Medulla oblongata (tissue), 1 donor: ENCODE measurements at regions not wholly inside any gene's neighbourhood (a gene's known extent, or its start where the extent isn't known, plus 50 kb on each side); places are given as distances from the start of the nearest gene placed in this dataset.
"Not testable (repeated sequence)": the region's sequence is repeated elsewhere in the genome, so short reads cannot be mapped to it uniquely, and the experiment has no call there.

ENCODE experiments used
- DNase-seq: peaks from one replicate; pipeline ENCODE4 v3.0.0-alpha.2; 2015; ENCODE audit errors: extremely low spot score

DNA sequence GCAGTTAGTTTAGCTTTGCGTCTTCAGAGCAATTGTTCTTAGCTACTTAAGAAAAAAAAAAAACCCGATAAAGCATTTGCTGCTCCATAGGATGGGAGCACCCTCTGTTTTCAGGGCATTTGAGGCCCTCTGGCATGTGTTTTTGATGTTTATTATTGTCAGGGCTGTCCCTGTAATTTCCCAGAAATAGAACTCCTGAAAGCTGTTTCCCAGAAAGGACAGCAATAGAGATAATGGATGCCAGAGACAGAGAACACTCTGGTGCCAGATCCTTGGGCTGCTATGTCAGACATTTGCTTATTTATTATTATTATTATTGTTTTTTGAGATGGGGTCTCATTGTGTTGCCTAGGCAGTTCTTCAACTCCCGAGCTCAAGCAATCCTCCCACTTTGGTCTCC, 201.3 kb downstream of the ALG10 start:
- DNase-seq = no peak

DNA sequence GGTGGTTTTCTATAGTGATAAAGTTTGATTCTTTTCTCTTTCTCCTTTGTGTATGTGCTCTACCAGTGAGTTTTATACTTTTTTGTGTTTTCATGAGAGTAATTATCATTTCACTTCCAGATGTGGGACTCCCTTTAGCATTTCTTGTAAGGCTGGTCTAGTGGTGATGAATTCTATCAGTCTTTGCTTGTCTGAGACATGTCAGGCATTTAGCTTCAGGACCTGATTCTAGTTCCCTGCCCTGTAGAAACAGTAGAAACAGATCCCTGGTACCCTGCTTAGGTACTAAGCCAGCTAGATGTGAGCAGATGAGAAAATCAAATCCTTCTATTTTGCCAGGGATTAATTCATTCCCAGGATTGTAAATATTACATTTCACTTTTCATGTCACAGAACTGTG, 203.7 kb downstream of the ALG10 start:
- not testable (repeated sequence) for DNase-seq

GRCh38 chr12:34228046-34228445, 205.8 kb downstream of the ALG10 start:
- DNase-seq = not testable (repeated sequence)

GRCh38 chr12:34229033-34229432, 206.7 kb downstream of the ALG10 start:
- DNase-seq = not testable (repeated sequence)

DNA sequence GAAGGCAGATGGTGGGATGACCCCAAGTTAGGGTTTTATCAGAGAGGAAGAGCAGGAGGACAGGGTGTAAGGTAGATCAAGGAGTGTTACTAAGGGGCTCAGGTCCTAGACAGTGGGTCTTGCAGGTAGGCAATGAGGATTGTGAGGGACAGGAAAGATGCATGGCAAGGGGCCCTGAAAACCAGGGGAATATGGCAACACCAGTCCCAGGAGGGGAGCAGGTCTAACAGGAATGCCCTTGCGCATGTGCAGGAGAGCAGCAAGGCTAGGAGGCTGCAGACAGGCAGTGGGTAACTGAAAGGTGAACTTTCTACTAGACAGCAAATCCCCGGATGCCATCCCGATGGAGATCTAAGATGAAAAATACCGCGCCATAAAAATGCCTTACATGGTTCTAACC, 211.3 kb downstream of the ALG10 start:
- DNase-seq = no peak

GRCh38 chr12:34236073-34236472, 213.8 kb downstream of the ALG10 start:
- DNase-seq = no peak

GRCh38 chr12:34244608-34245007, 222.3 kb downstream of the ALG10 start:
- no peak for DNase-seq

- DNase-seq = no peak
Measured at GRCh38 chr12:34249271-34249670, 227.0 kb downstream of the ALG10 start.

GRCh38 chr12:34251879-34252278, 229.6 kb downstream of the ALG10 start:
- DNase-seq = not testable (repeated sequence)

- DNase-seq = no peak
Measured at GRCh38 chr12:34253674-34254073, 231.4 kb downstream of the ALG10 start.

GRCh38 chr12:34257093-34257492, 234.8 kb downstream of the ALG10 start:
- DNase-seq = no peak

DNA sequence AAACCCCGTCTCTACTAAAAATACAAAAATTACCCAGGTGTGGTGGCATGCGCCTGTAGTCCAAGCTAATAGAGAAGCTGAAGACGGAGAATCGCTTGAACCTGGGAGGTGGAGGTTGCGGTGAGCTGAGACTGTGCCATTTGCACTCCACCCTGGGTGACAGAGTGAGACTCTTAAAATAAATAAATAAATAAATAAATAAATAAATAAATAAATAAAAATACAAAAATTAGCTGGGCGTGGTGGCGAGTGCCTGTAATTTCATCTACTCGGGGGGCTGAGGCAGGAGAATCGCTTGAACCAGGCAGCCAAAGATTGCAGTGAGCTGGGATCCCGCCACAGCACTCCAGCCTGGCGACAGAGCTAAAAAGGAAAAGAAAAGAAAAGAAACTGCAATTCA, 239.8 kb downstream of the ALG10 start:
- not testable (repeated sequence) for DNase-seq

GRCh38 chr12:34264110-34264509, 241.8 kb downstream of the ALG10 start:
- DNase-seq = no peak

DNA sequence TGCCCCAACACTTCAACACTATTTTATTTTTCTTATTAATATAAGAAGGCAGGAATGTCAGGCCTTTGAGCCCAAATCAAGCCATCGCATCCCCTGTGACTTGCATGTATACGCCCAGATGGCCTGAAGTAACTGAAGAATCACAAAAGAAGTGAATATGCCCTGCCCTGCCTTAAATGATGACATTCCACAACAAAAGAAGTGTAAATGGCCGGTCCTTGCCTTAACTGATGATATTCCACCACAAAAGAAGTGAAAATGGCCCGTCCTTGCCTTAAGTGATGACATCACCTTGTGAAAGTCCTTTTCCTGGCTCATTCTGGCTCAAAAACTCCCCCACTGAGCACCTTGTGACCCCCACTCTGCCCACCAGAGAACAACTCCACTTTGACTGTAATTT, 251.4 kb downstream of the ALG10 start:
- not testable (repeated sequence) for DNase-seq

- no peak for DNase-seq
Measured at GRCh38 chr12:34275129-34275528, 252.8 kb downstream of the ALG10 start.

- no peak for DNase-seq
Measured at GRCh38 chr12:34286483-34286882, 264.2 kb downstream of the ALG10 start.

- no peak for DNase-seq
Measured at GRCh38 chr12:34286934-34287333, 264.6 kb downstream of the ALG10 start.

GRCh38 chr12:34287437-34287836, 265.1 kb downstream of the ALG10 start:
- DNase-seq = no peak

- no peak for DNase-seq
Measured at GRCh38 chr12:34287986-34288962, 266.0 kb downstream of the ALG10 start.

DNA sequence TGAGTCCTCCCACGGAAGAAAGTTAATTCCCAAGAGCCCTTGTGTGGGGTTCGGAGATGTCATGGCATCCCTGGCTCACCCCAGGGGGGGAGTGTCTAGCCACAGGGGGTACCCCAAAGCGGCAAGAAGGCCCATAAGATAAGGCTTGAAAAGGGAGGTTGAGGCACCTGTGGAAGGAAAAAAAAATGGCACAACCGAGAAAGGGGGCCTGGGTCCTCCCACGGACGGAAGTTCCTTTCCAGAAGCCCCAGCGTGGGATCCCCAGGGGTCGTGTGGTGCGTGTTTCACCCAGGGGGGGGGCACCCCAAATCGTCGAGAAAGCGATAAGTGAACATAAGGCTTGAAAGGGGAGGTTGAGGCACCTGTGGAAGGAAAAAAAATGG, 266.7 kb downstream of the ALG10 start:
- no peak for DNase-seq

GRCh38 chr12:34289431-34290380, 267.4 kb downstream of the ALG10 start:
- no peak for DNase-seq

GRCh38 chr12:34290381-34290995, 268.2 kb downstream of the ALG10 start:
- DNase-seq = no peak
